GM12878 (cell line): ENCODE measurements at regions not wholly inside any gene's neighbourhood (a gene's known extent, or its start where the extent isn't known, plus 50 kb on each side); places are given as distances from the start of the nearest gene placed in this dataset.

Experiments used
- BHLHE40 ChIP-seq, 2 experiments: fragments of 450-650 bp in 1 of 2; IDR thresholded peaks; 2 replicates each; pipeline ENCODE4 v1.6.1; 2011 to 2017; ENCODE audit warnings: low read depth in 2 of 2, borderline replicate concordance in 1 of 2, improper control_type of control experiment in 1 of 2, low read length in 1 of 2, mild to moderate bottlenecking in 1 of 2
- KDM1A ChIP-seq: fragments of 200-600 bp; sonication (generic); IDR thresholded peaks from 2 replicates; pipeline ENCODE4 v1.6.1; 2016; ENCODE audit warnings: borderline replicate concordance
- PKNOX1 ChIP-seq: fragments of 450-650 bp; IDR thresholded peaks from 2 replicates; pipeline ENCODE4 v1.6.1; 2016; ENCODE audit warnings: mild to moderate bottlenecking
- POLR2AphosphoS5 ChIP-seq: IDR thresholded peaks from 2 replicates; pipeline ENCODE4 v1.6.1; 2011; ENCODE audit warnings: mild to moderate bottlenecking, low read length, inconsistent platforms
- RELA ChIP-seq: fragments of 450-650 bp; IDR thresholded peaks from 2 replicates; pipeline ENCODE4 v1.8.0; 2014; ENCODE audit warnings: borderline replicate concordance; ENCODE audit not compliant: partially characterized antibody

GRCh38 chr1:213604477-213604876 lies 383.3 kb upstream of the PROX1 start:
- TF ChIP-seq RELA (no peak), POLR2AphosphoS5 (no peak), PKNOX1 (no peak), KDM1A (no peak), BHLHE40 (IDR thresholded peaks at IDR 0.05; ENCODE audit: borderline replicate concordance in 1 of 2, low read depth in 2 of 2, low read length in 1 of 2) (no peak)
